Renal pelvis (tissue), 1 donor: ENCODE measurements at regions not wholly inside any gene's neighbourhood (a gene's known extent, or its start where the extent isn't known, plus 50 kb on each side); places are given as distances from the start of the nearest gene placed in this dataset.

Experiments used
- DNase-seq: peaks from one replicate; pipeline ENCODE4 v3.0.0-alpha.2; 2013

GRCh38 chr3:127458696-127459604 lies 131.6 kb downstream of the TPRA1 start:
- peak; percentile 84 for DNase-seq

DNA sequence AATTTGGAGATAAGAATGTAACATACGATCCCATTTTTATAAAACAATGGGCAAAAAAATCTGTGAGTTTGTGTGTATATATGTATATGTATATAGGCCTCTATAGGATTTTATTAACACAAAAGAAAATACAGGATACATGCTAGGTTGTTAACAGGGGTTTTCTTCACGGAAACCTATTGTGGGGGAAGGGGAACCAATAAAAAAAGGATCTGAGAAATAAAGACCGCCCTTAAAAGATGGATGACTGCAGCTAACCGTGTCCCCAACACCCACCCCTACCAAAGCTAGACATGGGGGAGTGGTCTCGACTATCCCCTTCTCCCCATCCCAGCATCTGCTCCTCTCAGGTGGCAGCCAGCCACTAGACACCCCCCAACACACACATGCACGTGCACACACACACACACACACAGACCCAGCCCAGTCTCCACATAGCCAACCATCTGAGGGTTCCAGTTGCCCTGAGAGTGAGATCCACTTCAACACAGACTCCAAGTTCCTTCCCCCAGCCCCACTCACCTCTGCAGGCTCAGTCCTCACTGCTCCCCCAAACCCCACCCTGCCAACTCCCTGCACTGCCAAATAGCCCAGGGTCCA lies 132.9 kb downstream of the TPRA1 start:
- no peak for DNase-seq

DNA sequence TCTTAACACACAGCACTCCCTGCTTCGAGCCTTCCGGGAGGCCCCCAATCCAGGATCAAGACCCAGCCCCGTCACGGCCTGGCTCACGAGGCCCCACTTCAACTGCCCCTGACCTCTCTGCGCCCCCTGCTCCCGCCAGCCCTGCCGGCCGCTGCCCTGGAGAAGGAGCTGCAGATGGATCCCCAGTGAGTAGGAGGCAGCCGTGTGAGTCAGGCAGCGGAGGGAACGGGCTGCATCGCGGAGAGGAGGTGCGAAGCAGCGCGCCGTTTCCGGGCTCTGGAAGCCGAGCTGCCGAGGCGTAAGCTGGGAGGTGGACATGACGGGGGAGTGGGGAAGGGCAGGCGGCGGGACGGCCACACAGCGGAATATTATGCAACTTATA lies 133.4 kb downstream of the TPRA1 start:
- DNase-seq = no peak

DNA sequence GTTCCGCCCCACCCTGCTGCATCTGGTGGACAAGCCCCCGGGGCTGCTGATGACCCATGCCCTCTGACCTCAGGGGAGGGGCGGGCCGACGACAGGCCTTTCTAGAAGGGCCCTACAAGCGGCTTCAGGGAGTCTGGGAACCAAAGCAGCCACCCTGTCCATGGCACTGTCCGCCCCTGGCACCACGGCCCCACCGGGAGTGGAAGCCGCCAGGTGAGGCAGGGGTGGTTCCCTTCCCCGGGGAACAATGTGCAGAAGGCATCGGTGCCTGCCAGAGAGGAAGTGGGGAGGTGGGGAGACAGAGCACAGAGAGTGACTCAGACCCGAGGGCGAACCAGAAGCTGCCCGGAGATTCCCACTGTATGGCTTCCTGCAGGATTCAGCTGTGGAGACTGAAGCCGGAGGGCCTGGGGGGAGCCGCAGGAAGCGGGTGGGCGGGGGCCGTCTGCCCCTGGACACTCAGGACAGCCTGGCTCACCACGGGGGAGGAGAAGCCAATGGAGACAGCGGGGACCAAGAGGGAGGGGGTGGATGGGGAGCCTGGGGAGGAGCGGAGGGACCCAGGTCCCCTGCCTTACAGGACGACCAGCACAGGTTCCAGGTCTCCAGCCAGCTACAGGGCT lies 134.0 kb downstream of the TPRA1 start:
- no peak for DNase-seq

DNA sequence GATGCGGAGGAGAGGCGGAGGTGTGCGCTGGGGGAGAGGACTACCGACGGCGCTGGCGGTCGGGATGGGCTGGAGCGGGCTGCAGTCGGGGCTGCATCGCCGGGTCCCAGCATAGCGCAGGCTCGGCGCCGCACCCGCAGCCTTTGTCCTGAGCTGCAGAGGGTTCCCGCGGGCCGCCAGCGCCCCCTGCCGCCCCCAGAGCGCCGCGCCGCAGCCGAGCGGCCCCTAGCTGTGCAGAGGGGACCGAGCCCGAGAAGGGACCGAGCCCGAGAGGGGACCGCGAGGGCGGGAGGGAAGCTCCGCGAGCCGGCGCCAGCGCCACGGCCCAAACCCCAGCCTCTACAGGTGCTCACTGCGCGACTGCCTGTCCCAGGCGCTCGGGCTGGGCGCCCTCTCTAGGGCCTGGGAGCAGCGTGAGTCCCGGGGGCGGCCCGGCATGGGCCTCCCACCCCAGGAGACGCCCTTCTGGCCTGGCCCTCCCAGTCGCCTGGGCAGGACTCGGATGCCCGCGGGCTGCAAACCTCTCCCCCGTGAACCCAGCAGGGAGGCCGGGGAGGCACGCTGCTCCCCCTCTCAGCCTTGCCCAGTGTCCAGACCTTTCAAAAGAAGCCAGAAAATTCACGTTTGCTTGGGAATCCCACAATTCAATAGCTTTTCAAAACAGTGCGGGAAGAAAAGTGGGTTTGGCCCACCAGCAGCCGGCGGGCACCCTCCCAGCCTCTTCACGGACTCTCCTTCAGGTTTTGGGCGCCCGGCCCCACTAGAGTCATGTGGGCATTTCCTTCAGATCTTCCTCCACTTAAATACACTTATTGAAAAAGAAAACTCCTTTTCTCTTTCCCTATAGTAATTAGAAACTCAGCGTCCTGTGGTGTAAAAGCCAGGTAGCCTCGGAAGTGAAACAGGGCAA lies 134.7 kb downstream of the TPRA1 start:
- DNase-seq = peak; percentile 75

- no peak for DNase-seq
Observed at GRCh38 chr3:127454968-127455367, 135.6 kb downstream of the TPRA1 start.

- DNase-seq = no peak
Observed at GRCh38 chr3:127454051-127454450, 136.5 kb downstream of the TPRA1 start.

DNA sequence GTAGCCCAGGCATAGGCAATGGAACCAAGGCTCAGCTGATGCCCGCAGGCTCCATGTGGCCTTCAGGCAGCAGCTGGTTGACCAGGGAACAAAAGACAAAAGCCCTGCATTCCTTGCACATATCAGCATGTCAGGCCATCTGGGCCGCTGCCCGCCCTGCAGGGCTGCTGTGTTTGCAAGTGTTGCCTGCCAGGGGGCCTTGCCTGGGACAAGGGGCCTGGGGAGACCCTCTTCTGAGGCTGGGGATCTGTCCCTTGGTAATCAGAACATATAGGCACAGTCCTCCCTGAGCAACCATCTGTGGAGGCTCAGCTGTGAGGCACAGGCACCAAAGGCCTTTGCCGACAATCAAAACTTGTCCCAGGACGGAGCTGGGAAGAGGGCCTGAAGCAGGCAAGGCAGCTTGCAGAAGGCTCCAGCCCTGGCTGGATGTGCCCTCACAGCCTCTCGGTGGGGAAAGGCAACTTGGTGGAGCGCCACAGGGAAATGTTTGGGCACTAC lies 138.2 kb downstream of the TPRA1 start:
- no peak for DNase-seq

- DNase-seq = no peak
Observed at GRCh38 chr3:127451321-127451720, 139.2 kb downstream of the TPRA1 start.

DNA sequence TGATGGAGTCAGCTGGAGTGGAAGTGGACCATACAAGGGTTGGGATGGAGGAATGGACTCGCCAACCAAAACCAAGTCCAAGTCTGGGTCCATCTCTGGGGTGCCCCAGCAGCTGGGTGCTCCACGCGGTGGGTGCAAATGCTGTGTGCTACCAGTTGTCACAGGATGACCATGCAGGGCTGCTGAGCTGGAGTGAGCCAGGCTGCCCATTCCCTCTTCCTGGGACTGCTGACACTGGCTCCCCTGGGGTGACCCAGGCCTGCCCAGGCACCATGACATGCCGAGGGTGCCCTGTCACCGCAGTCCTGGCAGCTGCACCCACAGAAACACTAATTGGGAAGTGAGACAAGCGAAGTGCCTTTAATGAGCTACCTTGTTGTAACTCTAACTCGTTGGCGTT lies 140.2 kb downstream of the TPRA1 start:
- no peak for DNase-seq

- DNase-seq = no peak
Observed at GRCh38 chr3:127449486-127450212, 140.9 kb downstream of the TPRA1 start.

- no peak for DNase-seq
Observed at GRCh38 chr3:127448671-127449070, 141.9 kb downstream of the TPRA1 start.

- DNase-seq = no peak
Observed at GRCh38 chr3:127448161-127448561, 142.4 kb downstream of the TPRA1 start.

DNA sequence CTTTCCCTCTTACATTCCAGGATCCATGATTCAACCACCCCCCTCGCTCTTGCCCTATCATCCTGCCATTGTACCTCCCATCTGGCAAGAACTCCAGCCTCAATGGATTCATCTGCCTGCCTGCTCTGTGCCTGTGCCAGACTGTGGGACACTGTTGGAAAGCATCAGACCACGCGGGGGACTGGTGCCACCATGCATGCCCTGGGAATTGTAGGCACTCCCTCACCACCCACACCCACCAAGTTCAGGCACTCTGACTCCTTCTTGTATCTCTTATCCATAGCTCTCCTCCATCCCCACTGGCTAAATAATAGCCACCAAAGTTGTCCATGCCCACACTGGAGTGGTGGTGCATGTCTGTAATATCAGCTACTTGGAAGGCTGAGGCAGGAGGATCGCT lies 143.8 kb downstream of the TPRA1 start:
- no peak for DNase-seq

- no peak for DNase-seq
Observed at GRCh38 chr3:127445581-127446343, 144.8 kb downstream of the TPRA1 start.

- no peak for DNase-seq
Observed at GRCh38 chr3:127444761-127445160, 145.8 kb downstream of the TPRA1 start.

DNA sequence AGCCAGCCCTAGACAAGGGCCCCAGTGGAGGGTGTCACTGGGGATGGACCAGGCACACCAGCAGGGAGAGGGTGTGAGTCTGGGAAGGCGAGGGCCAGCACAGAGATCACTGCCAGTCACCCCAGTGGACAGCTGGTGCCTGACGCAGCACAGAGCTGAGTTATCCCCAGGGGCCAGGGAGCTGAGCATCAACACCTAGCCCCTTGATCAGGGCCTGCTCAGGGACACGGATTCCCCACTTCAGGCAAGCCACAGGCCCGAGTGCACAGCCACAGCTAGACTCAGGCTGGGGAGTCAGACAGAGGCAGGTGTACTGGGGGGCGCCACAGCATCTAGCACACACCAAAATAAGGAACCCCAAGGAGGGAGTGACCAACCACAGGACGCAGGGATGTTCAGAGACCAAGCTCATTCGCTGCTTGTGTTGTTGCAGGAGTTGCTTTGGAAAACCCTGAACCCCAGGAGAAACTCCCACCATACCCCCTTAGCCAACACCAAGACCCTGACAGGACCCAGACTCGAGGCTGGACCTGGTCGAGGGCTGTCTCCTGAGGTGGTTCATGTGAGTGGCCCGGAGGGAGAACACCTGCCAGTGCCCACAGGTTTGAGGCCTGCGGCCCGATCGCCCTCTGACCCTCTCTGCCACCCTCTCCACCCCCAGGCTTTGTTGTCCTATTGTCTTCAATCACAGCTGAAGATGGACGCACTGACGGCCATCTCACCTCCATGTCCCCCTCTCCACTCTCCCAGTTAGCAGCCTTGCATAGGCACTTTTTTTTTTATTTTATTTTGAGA lies 146.8 kb downstream of the TPRA1 start:
- no peak for DNase-seq

DNA sequence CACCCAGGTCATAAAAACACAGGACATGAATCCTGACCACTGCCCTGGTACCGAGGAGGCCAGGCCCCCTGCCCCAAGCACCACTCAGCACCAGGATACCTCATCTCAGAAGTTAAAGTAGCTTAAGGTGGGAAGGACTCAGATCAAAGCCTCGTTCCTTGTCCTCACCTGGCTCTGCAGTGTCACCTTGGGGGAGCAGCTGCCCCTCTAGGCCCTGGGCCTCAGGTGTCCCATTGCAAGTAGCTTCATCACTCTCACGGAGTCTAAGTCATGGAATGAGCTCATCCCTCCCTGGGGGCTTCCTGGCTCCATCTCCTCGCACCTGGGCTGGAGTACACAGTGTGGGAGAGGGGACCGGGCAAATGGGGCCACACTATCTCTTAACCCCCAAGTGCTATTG lies 148.0 kb downstream of the TPRA1 start:
- no peak for DNase-seq

DNA sequence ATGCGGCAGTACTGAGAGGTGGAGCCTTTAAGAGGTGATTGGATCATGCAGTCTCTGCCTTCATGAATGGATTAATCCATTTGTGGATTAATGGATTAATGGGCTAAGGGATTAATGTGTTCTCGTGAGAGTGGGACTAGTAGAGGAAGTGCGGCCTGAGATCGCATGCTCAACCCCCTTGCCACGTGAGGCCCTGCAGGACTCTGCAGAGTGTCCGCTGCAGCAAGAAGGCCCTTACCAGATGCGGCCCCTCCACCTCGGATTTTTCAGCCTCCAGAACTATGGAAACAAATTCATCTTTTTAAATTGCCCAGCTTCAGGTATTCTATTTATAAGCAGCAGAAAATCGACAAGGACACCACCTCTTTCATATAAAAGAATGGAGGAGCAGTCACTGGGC lies 148.8 kb downstream of the TPRA1 start:
- no peak for DNase-seq
